Transverse colon (tissue), 4 donors: ENCODE measurements at regions not wholly inside any gene's neighbourhood (a gene's known extent, or its start where the extent isn't known, plus 50 kb on each side); places are given as distances from the start of the nearest gene placed in this dataset.

Source experiments
- DNase-seq: peaks from one replicate; pipeline ENCODE4 v3.0.0-alpha.2; 2019
- H3K27ac ChIP-seq, 4 donors: fragments of 200-600 bp; sonication (generic); 2 replicates each; pipeline ENCODE4 v1.5.1; 2016 to 2018; ENCODE audit warnings: inconsistent platforms in 4 of 4
- H3K27me3 ChIP-seq: fragments of 200-600 bp; sonication (generic); 2 replicates; pipeline ENCODE4 v1.5.1; 2017; ENCODE audit warnings: inconsistent platforms
- H3K36me3 ChIP-seq, 4 donors: fragments of 200-600 bp; sonication (generic); 2 replicates each; pipeline ENCODE4 v1.5.1; 2017 to 2019; ENCODE audit warnings: inconsistent platforms in 4 of 4
- H3K4me1 ChIP-seq, 4 donors: fragments of 200-600 bp; sonication (generic); 2 replicates each; pipeline ENCODE4 v1.5.1; 2017 to 2020; ENCODE audit warnings: inconsistent platforms in 4 of 4
- H3K4me3 ChIP-seq, 4 donors: fragments of 200-600 bp; sonication (generic); 1 replicate in 1 of 4; 2 replicates in 3 of 4; pipeline versions ENCODE4 v1.5.1 to v1.6.1; 2017 to 2019; ENCODE audit warnings: inconsistent platforms in 4 of 4
- H3K9me3 ChIP-seq, 2 donors: fragments of 200-600 bp; sonication (generic); 2 replicates each; pipeline ENCODE4 v1.5.1; 2017 to 2019; ENCODE audit warnings: inconsistent platforms in 2 of 2
- EP300 ChIP-seq: sonication (generic); formaldehyde crosslinking; IDR thresholded peaks from one replicate; pipeline ENCODE4 v1.6.1; 2017; ENCODE audit warnings: antibody characterized with exemption, low read depth
- POLR2A ChIP-seq: fragments of 450-650 bp; IDR thresholded peaks from one replicate; pipeline ENCODE4 v1.6.1; 2016; ENCODE audit warnings: antibody characterized with exemption, mild to moderate bottlenecking, moderate library complexity
- POLR2AphosphoS5 ChIP-seq, 3 donors: sonication (generic); formaldehyde crosslinking; IDR thresholded peaks; one replicate each; pipeline ENCODE4 v1.6.1; 2016; ENCODE audit warnings: antibody characterized with exemption in 3 of 3
- WGBS, 2 donors: methylation state at CpG; one replicate each; pipeline ENCODE4 v1.1.5; 2018; ENCODE audit warnings: low coverage in 1 of 2; 5-methylcytosine and 5-hydroxymethylcytosine counted together
- in situ Hi-C, 4 donors: fragments of 200-750 bp; cut with MboI; loops; one replicate each; pipeline versions ENCODE4 v1.15.0 to v1.15.1; 2017; ENCODE audit warnings: low sequenced_read_pairs in 3 of 4, low pct_ligation_motif_present in 1 of 4, low pct_unique_long_range_greater_than_20kb in 1 of 4
- intact Hi-C: fragments of 100-400 bp; cut with DNase I; formaldehyde crosslinking; loops from one replicate; pipeline ENCODE4 v1.15.1; 2023; ENCODE audit warnings: low total_unique reads
- TF ChIP-seq, protein P1 (sequence below), 5 experiments: fragments of 200-600 bp in 3 of 5; fragments of 450-650 bp in 2 of 5; sonication (generic) in 3 of 5; IDR thresholded peaks; 1 replicate in 2 of 5; 2 replicates in 3 of 5; pipeline ENCODE4 v1.5.1; 2016 to 2017; ENCODE audit warnings: antibody characterized with exemption in 5 of 5, inconsistent platforms in 3 of 5, mild to moderate bottlenecking in 2 of 5, moderate library complexity in 1 of 5

DNA sequence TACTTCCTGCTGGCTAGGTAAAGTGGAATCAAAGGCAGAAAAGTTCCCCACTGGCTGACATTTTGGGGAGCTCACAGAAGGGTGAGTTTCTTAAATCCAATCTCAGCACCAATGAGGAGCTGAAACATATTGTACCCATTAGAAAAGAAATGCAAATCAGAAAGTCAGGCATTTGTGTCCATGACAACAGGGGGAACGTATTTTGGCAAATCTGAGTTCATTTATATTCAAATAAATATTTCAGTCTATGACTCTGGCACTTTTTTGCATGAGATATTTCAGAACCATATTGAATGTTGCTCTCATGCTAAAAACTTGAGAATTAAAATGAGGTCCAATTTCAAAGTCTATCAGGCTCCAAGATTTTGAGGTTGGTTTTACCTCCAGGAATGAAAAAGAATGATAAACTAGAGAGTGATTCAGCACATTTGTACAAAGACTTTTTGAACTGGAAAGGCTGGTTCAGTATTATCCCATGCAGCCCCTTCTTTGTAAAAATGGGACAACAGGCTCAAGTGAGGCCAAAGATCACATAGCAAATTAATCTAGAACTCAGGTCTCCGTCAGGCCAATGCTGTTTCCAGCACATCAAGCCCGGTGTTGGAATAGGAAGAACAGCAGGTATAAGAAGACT is 202.2 kb downstream of the RRAGC start:
- Histone ChIP-seq H3K27ac (no peak overlapping the region), H3K4me3 (no peak overlapping the region), H3K4me1 (no peaks in the 10 kb centered on the region), H3K27me3 (peaks cover 9% of the 10 kb centered on the region), H3K9me3 (no peaks in the 10 kb centered on the region), H3K36me3 (no peaks in the 10 kb centered on the region)
- intact Hi-C loops = no loop called here
- 62 to 84% methylated on average over 3 of the region's 3 CpGs for WGBS, 2 donors
- TF ChIP-seq POLR2A = no peak
- TF ChIP-seq POLR2AphosphoS5 (IDR thresholded peaks at IDR 0.05) = no peak
- TF ChIP-seq, protein P1, sequence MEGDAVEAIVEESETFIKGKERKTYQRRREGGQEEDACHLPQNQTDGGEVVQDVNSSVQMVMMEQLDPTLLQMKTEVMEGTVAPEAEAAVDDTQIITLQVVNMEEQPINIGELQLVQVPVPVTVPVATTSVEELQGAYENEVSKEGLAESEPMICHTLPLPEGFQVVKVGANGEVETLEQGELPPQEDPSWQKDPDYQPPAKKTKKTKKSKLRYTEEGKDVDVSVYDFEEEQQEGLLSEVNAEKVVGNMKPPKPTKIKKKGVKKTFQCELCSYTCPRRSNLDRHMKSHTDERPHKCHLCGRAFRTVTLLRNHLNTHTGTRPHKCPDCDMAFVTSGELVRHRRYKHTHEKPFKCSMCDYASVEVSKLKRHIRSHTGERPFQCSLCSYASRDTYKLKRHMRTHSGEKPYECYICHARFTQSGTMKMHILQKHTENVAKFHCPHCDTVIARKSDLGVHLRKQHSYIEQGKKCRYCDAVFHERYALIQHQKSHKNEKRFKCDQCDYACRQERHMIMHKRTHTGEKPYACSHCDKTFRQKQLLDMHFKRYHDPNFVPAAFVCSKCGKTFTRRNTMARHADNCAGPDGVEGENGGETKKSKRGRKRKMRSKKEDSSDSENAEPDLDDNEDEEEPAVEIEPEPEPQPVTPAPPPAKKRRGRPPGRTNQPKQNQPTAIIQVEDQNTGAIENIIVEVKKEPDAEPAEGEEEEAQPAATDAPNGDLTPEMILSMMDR (IDR thresholded peaks at IDR 0.05) = no peak
- TF ChIP-seq EP300 = no peak
- DNase-seq = no peak
- in situ Hi-C loops = no loop called here

DNA sequence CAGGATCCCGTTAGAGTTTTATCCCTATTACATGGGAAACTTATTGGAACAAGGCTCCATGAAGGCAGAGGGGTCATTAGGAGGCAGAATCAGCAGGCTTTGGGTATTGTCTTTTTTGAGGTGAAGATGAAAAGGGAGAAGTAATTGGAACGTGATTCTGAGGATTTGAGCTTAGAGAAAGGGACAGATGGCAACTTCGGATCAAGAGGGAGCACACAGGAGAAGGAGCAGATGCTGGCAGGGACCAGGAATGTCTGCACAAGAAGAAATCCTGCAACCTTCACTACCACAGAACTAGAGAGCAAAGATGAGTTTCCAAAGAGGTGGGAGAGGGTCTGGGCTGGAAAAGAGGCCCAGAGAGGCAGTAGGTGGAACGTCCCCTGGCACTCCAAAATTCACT is 202.8 kb downstream of the RRAGC start:
- Histone ChIP-seq H3K27ac (no peak overlapping the region), H3K4me3 (no peak overlapping the region), H3K27me3 (peaks cover 9% of the 10 kb centered on the region), H3K9me3 (no peaks in the 10 kb centered on the region), H3K36me3 (no peaks in the 10 kb centered on the region), H3K4me1 (no peaks in the 10 kb centered on the region)
- no peak for DNase-seq
- in situ Hi-C loops (no loop called here), intact Hi-C loops (no loop called here)
- TF ChIP-seq EP300 = no peak
- TF ChIP-seq POLR2AphosphoS5 (IDR thresholded peaks at IDR 0.05) = no peak
- TF ChIP-seq, protein P1 (IDR thresholded peaks at IDR 0.05) = no peak
- TF ChIP-seq POLR2A = no peak
- WGBS, 2 donors = 47 to 48% methylated on average over 2 to 4 of the region's 4 CpGs

DNA sequence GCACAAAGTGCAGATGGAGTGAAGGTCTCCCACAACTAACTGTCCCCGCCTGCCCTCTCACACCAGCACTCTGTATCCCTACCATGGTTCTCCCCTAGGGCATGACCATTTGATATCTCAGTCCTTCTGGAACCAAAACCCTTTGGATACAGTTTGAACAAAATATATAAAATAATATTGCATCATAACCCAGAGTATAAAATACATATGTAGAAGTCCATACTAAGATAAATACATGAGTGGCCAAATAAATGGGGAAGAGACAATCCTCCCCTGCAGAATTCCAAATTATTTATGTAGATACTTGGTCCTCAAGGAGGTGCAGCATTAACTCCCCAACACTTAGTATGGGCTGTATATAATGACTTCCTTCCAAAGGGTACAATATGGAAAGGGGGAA is 207.4 kb downstream of the RRAGC start:
- DNase-seq = no peak
- Histone ChIP-seq H3K4me3 (no peak overlapping the region), H3K36me3 (no peaks in the 10 kb centered on the region), H3K27ac (no peak overlapping the region), H3K4me1 (no peaks in the 10 kb centered on the region), H3K9me3 (no peaks in the 10 kb centered on the region), H3K27me3 (peaks cover 9% of the 10 kb centered on the region)
- no peak for TF ChIP-seq POLR2AphosphoS5 (IDR thresholded peaks at IDR 0.05)
- TF ChIP-seq EP300 = no peak
- TF ChIP-seq, protein P1 (IDR thresholded peaks at IDR 0.05) = no peak
- TF ChIP-seq POLR2A = no peak
- intact Hi-C loops (no loop called here), in situ Hi-C loops (no loop called here)
- WGBS, 2 donors = 93% methylated on average over 1 of the region's 1 CpG; no CpG with 5 or more reads in 1 of the 2 donors

DNA sequence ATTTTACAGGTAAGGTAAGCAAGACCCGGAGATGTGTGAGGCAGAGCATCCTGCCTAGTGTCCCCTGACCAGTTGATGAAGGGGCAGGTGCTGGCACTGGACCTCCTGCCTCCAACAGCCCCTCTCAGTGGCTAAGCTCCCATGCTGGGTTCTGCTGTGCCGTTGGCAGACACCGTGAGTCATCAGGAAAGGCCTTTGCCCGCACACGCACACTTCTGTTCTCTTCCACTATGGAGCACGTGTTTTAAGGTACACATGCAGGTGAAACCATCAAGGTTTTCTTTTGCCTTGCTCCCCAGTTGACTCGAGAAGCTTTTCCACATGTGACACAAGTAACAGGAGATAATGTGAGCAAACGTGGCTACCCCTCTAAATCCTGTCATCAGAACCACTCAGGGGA is 207.9 kb downstream of the RRAGC start:
- no peak overlapping the region for H3K4me3 ChIP-seq
- H3K4me1 ChIP-seq = no peaks in the 10 kb centered on the region
- intact Hi-C loops (no loop called here), in situ Hi-C loops (no loop called here)
- DNase-seq = no peak
- no peaks in the 10 kb centered on the region for H3K36me3 ChIP-seq
- H3K27me3 ChIP-seq = peaks cover 5% of the 10 kb centered on the region
- no peaks in the 10 kb centered on the region for H3K9me3 ChIP-seq
- TF ChIP-seq POLR2A (no peak), POLR2AphosphoS5 (IDR thresholded peaks at IDR 0.05) (no peak), EP300 (no peak)
- TF ChIP-seq, protein P1 (IDR thresholded peaks at IDR 0.05) = no peak
- no peak overlapping the region for H3K27ac ChIP-seq
- 60 to 72% methylated on average over 2 to 8 of the region's 8 CpGs for WGBS, 2 donors
